Upper lobe of left lung (tissue), 6 donors: ENCODE measurements at regions not wholly inside any gene's neighbourhood (a gene's known extent, or its start where the extent isn't known, plus 50 kb on each side); places are given as distances from the start of the nearest gene placed in this dataset.

ENCODE experiments used
- ATAC-seq, 2 donors: fragments of 200-7000 bp; cut with Tn5 transposase; one replicate each; pipeline ENCODE4 v1.9.1; 2022; ENCODE audit warnings: mild to moderate bottlenecking in 2 of 2, moderate library complexity in 2 of 2; ENCODE audit not compliant: low FRiP score in 2 of 2
- DNase-seq, 2 donors: peaks; one replicate each; pipeline ENCODE4 v3.0.0-alpha.2; 2019 to 2020
- H3K27ac ChIP-seq, 4 donors: fragments of 200-600 bp; sonication (generic); one replicate each; pipeline ENCODE4 v1.5.1; 2016 to 2019
- H3K27me3 ChIP-seq, 4 donors: fragments of 200-600 bp; sonication (generic); one replicate each; pipeline ENCODE4 v1.5.1; 2017 to 2019
- H3K36me3 ChIP-seq, 4 donors: fragments of 200-600 bp; sonication (generic); one replicate each; pipeline ENCODE4 v1.5.1; 2016 to 2019
- H3K4me1 ChIP-seq, 4 donors: fragments of 200-600 bp; sonication (generic); one replicate each; pipeline ENCODE4 v1.5.1; 2018 to 2019
- H3K4me3 ChIP-seq, 4 donors: fragments of 200-600 bp; sonication (generic); one replicate each; pipeline ENCODE4 v1.5.1; 2017 to 2019; ENCODE audit warnings: mild to moderate bottlenecking in 2 of 4, moderate library complexity in 1 of 4
- H3K9me3 ChIP-seq, 4 donors: fragments of 200-600 bp; sonication (generic); one replicate each; pipeline ENCODE4 v1.5.1; 2018 to 2019
- EP300 ChIP-seq, 4 donors: sonication (generic); formaldehyde crosslinking; IDR thresholded peaks; one replicate each; pipeline ENCODE4 v1.5.1; 2017; ENCODE audit warnings: antibody characterized with exemption in 4 of 4, control low read depth in 2 of 4
- POLR2A ChIP-seq, 4 donors: fragments of 450-650 bp; IDR thresholded peaks; one replicate each; pipeline ENCODE4 v1.5.1; 2016 to 2017; ENCODE audit warnings: antibody characterized with exemption in 4 of 4, mild to moderate bottlenecking in 2 of 4
- POLR2AphosphoS5 ChIP-seq, 2 donors: sonication (generic); formaldehyde crosslinking; IDR thresholded peaks; one replicate each; pipeline ENCODE4 v1.5.1; 2017; ENCODE audit warnings: antibody characterized with exemption in 2 of 2
- WGBS, 2 donors: methylation state at CpG; one replicate each; pipeline ENCODE4 v1.1.5; 2017 to 2018; 5-methylcytosine and 5-hydroxymethylcytosine counted together
- TF ChIP-seq, protein P1 (sequence below), 6 experiments: fragments of 450-650 bp in 4 of 6; fragments of 200-600 bp in 2 of 6; sonication (generic) in 2 of 6; IDR thresholded peaks; one replicate each; pipeline ENCODE4 v1.5.1; 2016 to 2019; ENCODE audit warnings: antibody characterized with exemption in 6 of 6
- donor health status: DM: no; HTN: no; CAD: no; lungs with moderate emphysema.
- donor health status: DM: no; HTN: yes; CAD: no; lungs with severe emphysema.

DNA sequence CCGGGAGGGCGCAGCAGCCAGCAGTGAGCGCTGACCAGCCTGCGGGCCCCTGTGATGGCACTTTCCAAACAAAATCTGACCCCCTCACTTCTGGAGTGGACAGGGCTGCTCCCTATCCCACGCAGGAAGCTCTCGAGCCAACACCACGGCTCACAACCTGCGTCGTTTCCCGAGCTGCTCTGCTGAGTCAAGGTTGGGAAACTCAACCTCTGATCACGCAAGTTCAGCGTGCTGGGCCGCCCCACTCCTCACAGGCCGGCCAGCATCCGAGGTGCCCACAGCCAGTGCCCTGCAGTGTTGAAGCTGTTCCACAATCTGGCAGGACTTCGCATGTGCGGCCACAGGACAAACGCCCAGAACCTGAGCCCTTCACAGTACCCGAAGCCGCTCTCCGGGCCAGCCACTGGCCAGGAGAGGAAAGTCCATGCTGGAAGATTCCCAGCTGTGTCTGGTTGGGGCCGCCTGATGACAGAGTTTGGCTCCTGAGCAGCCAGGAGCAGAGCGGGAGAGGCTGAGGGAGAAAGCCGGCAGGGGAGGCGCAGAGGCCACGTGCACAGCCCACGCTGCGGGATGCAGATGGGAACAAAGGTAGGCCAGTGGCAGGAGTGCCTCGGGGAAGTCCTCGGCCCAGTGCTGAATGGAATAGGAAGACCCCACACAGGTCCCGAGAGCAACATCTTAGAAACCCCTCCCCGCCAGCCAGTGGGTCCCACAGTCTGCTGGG lies 263.3 kb upstream of the TCERG1L start:
- WGBS, 2 donors = 89 to 91% methylated on average over 23 to 32 of the region's 32 CpGs
- DNase-seq = peak in 1 of 2 donors; percentile 16

DNA sequence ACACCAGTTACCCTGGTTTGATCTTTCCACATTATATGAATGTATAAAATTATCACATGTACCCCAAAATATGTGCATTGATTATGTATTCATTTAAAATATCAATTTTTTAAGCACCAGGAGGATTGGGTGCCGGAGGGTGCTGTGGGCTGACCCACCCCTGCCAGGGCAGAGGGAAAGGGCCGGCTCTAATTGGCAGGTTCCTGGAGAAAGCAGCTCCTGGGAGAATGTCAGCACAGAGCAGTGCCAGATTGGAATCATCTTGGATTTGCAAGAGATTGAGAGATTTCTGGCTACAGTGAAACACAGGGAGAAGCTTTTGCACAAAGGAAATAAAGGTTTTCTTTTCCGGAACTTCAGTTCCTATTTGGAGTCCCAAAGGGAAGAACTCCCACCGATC lies 264.4 kb upstream of the TCERG1L start:
- no peaks in the 10 kb centered on the region for H3K4me1 ChIP-seq
- H3K36me3 ChIP-seq = no peaks in the 10 kb centered on the region
- WGBS, 2 donors = 89 to 92% methylated on average over 4 of the region's 4 CpGs
- DNase-seq (no peak), ATAC-seq (no peak)
- TF ChIP-seq POLR2A (IDR thresholded peaks at IDR 0.05) (no peak), POLR2AphosphoS5 (IDR thresholded peaks at IDR 0.05) (no peak)
- H3K27ac ChIP-seq = no peak overlapping the region
- no peaks in the 10 kb centered on the region for H3K27me3 ChIP-seq
- no peak overlapping the region for H3K4me3 ChIP-seq
- no peaks in the 10 kb centered on the region for H3K9me3 ChIP-seq

More for the DNA sequence above, 263.3 kb upstream of the TCERG1L start:
- Histone ChIP-seq H3K9me3 (no peaks in the 10 kb centered on the region), H3K4me1 (no peaks in the 10 kb centered on the region), H3K4me3 (no peak overlapping the region), H3K27ac (no peak overlapping the region), H3K36me3 (no peaks in the 10 kb centered on the region), H3K27me3 (no peaks in the 10 kb centered on the region)
- TF ChIP-seq EP300 (IDR thresholded peaks at IDR 0.05) = no peak
- TF ChIP-seq POLR2A (IDR thresholded peaks at IDR 0.05) = no peak
- TF ChIP-seq POLR2AphosphoS5 (IDR thresholded peaks at IDR 0.05) = no peak
- TF ChIP-seq, protein P1, sequence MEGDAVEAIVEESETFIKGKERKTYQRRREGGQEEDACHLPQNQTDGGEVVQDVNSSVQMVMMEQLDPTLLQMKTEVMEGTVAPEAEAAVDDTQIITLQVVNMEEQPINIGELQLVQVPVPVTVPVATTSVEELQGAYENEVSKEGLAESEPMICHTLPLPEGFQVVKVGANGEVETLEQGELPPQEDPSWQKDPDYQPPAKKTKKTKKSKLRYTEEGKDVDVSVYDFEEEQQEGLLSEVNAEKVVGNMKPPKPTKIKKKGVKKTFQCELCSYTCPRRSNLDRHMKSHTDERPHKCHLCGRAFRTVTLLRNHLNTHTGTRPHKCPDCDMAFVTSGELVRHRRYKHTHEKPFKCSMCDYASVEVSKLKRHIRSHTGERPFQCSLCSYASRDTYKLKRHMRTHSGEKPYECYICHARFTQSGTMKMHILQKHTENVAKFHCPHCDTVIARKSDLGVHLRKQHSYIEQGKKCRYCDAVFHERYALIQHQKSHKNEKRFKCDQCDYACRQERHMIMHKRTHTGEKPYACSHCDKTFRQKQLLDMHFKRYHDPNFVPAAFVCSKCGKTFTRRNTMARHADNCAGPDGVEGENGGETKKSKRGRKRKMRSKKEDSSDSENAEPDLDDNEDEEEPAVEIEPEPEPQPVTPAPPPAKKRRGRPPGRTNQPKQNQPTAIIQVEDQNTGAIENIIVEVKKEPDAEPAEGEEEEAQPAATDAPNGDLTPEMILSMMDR (IDR thresholded peaks at IDR 0.05) = no peak
- no peak for ATAC-seq

DNA sequence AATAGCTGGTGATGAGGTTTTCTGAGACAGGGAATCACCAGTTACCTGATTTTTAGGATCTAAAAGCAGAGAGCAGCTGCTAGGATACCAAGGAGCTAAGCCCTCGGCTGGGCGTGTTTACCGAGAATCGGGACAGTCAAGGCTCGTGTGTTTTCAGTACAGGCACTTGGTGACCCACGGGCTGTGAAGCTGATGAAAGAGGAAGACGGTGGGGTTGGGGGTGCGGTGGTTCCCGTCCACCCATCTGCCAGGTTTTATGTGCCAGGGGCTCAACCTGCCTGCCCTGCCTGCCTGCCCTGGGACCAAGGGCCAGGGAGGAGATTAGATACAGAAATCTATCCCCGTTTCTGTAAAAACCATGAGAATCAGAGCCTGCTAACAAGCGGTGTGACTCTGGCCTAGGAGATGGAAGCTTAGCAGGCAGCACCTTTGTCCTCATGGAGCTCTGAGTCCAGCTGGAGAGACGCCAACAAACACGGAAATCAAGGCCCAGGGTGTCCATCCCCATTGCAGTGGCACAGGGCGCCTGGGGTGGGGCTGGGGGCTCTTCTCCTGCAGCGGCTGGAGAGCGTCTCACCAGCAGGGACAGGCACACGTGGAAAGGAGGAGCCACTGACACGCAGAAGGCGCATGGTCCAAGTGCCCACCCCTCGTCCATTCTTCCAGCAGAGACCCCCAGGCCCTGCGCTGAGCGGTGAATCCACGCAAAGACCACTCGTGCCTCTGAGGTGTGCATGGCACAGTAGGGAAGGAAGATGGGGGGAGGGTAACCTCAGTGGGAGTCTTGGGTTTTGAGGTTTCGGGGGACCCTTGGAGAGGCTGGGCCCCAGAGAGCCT lies 265.0 kb upstream of the TCERG1L start:
- peak in 1 of 2 donors; percentile 14 for DNase-seq
- no peak for ATAC-seq
- 85 to 86% methylated on average over 22 to 25 of the region's 25 CpGs for WGBS, 2 donors
- Histone ChIP-seq H3K27me3 (no peaks in the 10 kb centered on the region), H3K4me3 (no peak overlapping the region), H3K36me3 (no peaks in the 10 kb centered on the region), H3K4me1 (no peaks in the 10 kb centered on the region), H3K27ac (no peak overlapping the region), H3K9me3 (no peaks in the 10 kb centered on the region)
- TF ChIP-seq EP300 (IDR thresholded peaks at IDR 0.05) (no peak), POLR2AphosphoS5 (IDR thresholded peaks at IDR 0.05) (no peak)
- TF ChIP-seq, protein P1 (IDR thresholded peaks at IDR 0.05) = no peak

DNA sequence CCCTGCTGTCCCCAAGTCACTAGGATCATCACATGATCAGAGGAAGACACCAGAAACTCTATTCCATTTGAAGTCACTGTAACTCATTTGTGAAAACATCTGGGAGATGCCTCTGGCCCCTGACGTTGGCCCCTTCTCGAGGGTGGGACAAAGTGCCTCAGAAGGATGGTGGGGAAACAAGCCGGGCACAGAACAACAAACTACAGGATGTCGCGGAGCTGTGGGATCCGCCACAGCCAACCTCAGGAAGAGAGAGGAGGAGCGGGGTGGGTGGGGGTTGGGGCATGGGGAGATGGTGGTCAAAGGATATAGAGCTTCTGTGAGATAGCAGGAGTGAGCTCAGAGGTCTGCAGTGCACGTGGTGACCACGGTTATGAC lies 265.6 kb upstream of the TCERG1L start:
- Histone ChIP-seq H3K36me3 (no peaks in the 10 kb centered on the region), H3K27ac (no peak overlapping the region), H3K9me3 (no peaks in the 10 kb centered on the region), H3K4me1 (no peaks in the 10 kb centered on the region), H3K4me3 (no peak overlapping the region), H3K27me3 (no peaks in the 10 kb centered on the region)
- TF ChIP-seq EP300 (IDR thresholded peaks at IDR 0.05) (no peak), POLR2AphosphoS5 (IDR thresholded peaks at IDR 0.05) (no peak), POLR2A (IDR thresholded peaks at IDR 0.05) (no peak)
- TF ChIP-seq, protein P1 (IDR thresholded peaks at IDR 0.05) = no peak
- WGBS, 2 donors = 51 to 62% methylated on average over 9 of the region's 9 CpGs
- ATAC-seq = no peak
- peak in 1 of 2 donors; percentile 11 for DNase-seq

DNA sequence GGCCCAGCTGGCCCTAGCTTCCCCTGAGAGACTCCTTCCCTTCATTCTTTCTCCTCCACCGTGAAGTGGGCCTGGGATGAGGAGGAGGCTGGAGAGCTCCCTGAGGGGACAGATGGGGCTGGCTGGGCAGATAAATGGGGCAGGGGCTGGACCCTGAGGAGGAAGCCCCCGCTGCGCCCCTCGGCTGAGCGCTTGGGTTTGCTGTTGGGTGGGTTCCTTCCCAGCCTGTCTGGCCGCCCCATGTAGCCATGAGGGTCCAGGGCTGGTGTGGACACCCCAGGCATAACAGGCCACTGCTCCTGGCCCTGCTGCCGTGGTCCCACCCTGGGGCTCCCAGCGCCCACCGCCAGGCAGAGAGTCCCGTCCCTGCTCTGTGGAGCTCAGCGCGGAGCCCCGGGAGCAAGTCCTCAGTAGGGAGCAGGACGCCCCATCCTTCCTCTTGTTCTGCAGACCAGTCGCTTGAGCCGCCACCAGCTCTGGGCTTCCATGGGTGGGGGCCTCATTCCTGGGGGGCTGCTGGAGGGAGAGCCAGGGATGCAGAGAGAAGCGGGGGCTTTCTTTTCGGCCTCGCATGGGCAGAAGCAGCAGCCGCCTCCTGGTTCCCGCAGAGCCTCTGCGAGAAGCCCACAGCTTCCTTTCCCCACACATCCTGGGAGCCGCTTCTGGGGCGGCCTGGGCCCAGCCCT lies 266.4 kb upstream of the TCERG1L start:
- Histone ChIP-seq H3K4me3 (no peak overlapping the region), H3K4me1 (no peaks in the 10 kb centered on the region), H3K27me3 (no peaks in the 10 kb centered on the region), H3K36me3 (no peaks in the 10 kb centered on the region), H3K9me3 (no peaks in the 10 kb centered on the region), H3K27ac (no peak overlapping the region)
- TF ChIP-seq EP300 (IDR thresholded peaks at IDR 0.05) = no peak
- WGBS, 2 donors = 93% methylated on average over 9 to 23 of the region's 24 CpGs
- peak in 1 of 2 donors; percentile 18 for DNase-seq
- peak in 1 of 2 donors; percentile 12 for ATAC-seq
